Activated CD4-positive, alpha-beta memory T cell treated with anti-CD3 and anti-CD28 coated beads, Interleukin-2, amount 10 ng/mL, durations not matched to agents 7 days and 5 days (primary cell): ENCODE measurements at regions not wholly inside any gene's neighbourhood (a gene's known extent, or its start where the extent isn't known, plus 50 kb on each side); places are given as distances from the start of the nearest gene placed in this dataset.
"Not testable (repeated sequence)": the region's sequence is repeated elsewhere in the genome, so short reads cannot be mapped to it uniquely, and the experiment has no call there.

Experiments
- CTCF ChIA-PET: fragments of 350-600 bp; sonication (Branson Sonifier 250); formaldehyde crosslinking; loops from one replicate; lab custom pipeline; 2021; ENCODE audit warnings: antibody characterized with exemption, inconsistent platforms; lab: Charles Lee
- POLR2A ChIA-PET: fragments of 350-600 bp; sonication (Branson Sonifier 250); formaldehyde crosslinking; loops from one replicate; lab custom pipeline; 2021; ENCODE audit warnings: antibody characterized with exemption; lab: Charles Lee
- DNase-seq: peaks from one replicate; pipeline ENCODE4 v3.0.0-alpha.2; 2020
- H3K27ac Mint-ChIP-seq: one replicate; pipeline ENCODE4 v1.8.0; 2021; ENCODE audit warnings: mild to moderate bottlenecking, mixed read lengths
- H3K27me3 Mint-ChIP-seq: one replicate; pipeline ENCODE4 v1.8.0; 2021; ENCODE audit warnings: mixed read lengths
- H3K36me3 Mint-ChIP-seq: one replicate; pipeline ENCODE4 v1.8.0; 2021; ENCODE audit warnings: low read depth, mixed read lengths
- H3K4me1 Mint-ChIP-seq: one replicate; pipeline ENCODE4 v1.8.0; 2021; ENCODE audit warnings: mixed read lengths
- H3K4me3 Mint-ChIP-seq: one replicate; pipeline ENCODE4 v1.8.0; 2021; ENCODE audit warnings: mild to moderate bottlenecking, mixed read lengths
- H3K9me3 Mint-ChIP-seq: one replicate; pipeline ENCODE4 v1.8.0; 2021; ENCODE audit warnings: mixed read lengths

- H3K4me3 Mint-ChIP-seq, H3K27me3 Mint-ChIP-seq, DNase-seq, H3K36me3 Mint-ChIP-seq, CTCF ChIA-PET, H3K27ac Mint-ChIP-seq, H3K4me1 Mint-ChIP-seq, H3K9me3 Mint-ChIP-seq, POLR2A ChIA-PET: not testable (repeated sequence)
Measured at GRCh38 chr4:17003606-17004392, 105.4 kb upstream of the LDB2 start.

- Mint-ChIP-seq H3K27ac (no peak overlapping the region), H3K4me1 (no peaks in the 10 kb centered on the region), H3K27me3 (no peaks in the 10 kb centered on the region), H3K9me3 (no peaks in the 10 kb centered on the region), H3K36me3 (no peaks in the 10 kb centered on the region), H3K4me3 (no peak overlapping the region)
- no peak for DNase-seq
- CTCF ChIA-PET = no interaction called here
- POLR2A ChIA-PET = no interaction called here
Measured at GRCh38 chr4:16995451-16995850, 97.0 kb upstream of the LDB2 start.

- CTCF ChIA-PET = no interaction called here
- H3K9me3 Mint-ChIP-seq = no peaks in the 10 kb centered on the region
- POLR2A ChIA-PET = no interaction called here
- H3K27me3 Mint-ChIP-seq = no peaks in the 10 kb centered on the region
- no peak for DNase-seq
- no peaks in the 10 kb centered on the region for H3K4me1 Mint-ChIP-seq
- H3K27ac Mint-ChIP-seq = no peak overlapping the region
- H3K4me3 Mint-ChIP-seq = no peak overlapping the region
- H3K36me3 Mint-ChIP-seq = no peaks in the 10 kb centered on the region
Measured at GRCh38 chr4:16993956-16994840, 95.8 kb upstream of the LDB2 start.

- ChIA-PET POLR2A (no interaction called here), CTCF (no interaction called here)
- H3K36me3 Mint-ChIP-seq = no peaks in the 10 kb centered on the region
- H3K9me3 Mint-ChIP-seq = no peaks in the 10 kb centered on the region
- H3K4me3 Mint-ChIP-seq = no peak overlapping the region
- H3K4me1 Mint-ChIP-seq = no peaks in the 10 kb centered on the region
- H3K27me3 Mint-ChIP-seq = no peaks in the 10 kb centered on the region
- no peak overlapping the region for H3K27ac Mint-ChIP-seq
- no peak for DNase-seq
Measured at GRCh38 chr4:16992566-16993225, 94.3 kb upstream of the LDB2 start.

GRCh38 chr4:16991450-16991849, 93.0 kb upstream of the LDB2 start:
- Mint-ChIP-seq H3K27me3 (no peaks in the 10 kb centered on the region), H3K4me1 (no peaks in the 10 kb centered on the region), H3K36me3 (no peaks in the 10 kb centered on the region), H3K4me3 (no peak overlapping the region), H3K9me3 (no peaks in the 10 kb centered on the region), H3K27ac (no peak overlapping the region)
- ChIA-PET CTCF (no interaction called here), POLR2A (no interaction called here)
- no peak for DNase-seq

- CTCF ChIA-PET = no interaction called here
- DNase-seq = no peak
- Mint-ChIP-seq H3K27ac (no peak overlapping the region), H3K36me3 (no peaks in the 10 kb centered on the region), H3K4me1 (no peaks in the 10 kb centered on the region), H3K27me3 (no peaks in the 10 kb centered on the region), H3K9me3 (no peaks in the 10 kb centered on the region), H3K4me3 (no peak overlapping the region)
- POLR2A ChIA-PET = no interaction called here
Measured at GRCh38 chr4:16989371-16989770, 90.9 kb upstream of the LDB2 start.

GRCh38 chr4:16988814-16989213, 90.4 kb upstream of the LDB2 start:
- Mint-ChIP-seq H3K27ac (no peak overlapping the region), H3K4me1 (no peaks in the 10 kb centered on the region), H3K27me3 (no peaks in the 10 kb centered on the region), H3K4me3 (no peak overlapping the region), H3K36me3 (no peaks in the 10 kb centered on the region), H3K9me3 (no peaks in the 10 kb centered on the region)
- no peak for DNase-seq
- ChIA-PET CTCF (no interaction called here), POLR2A (no interaction called here)

GRCh38 chr4:16977081-16977480, 78.6 kb upstream of the LDB2 start:
- no peak for DNase-seq
- H3K4me1 Mint-ChIP-seq = no peaks in the 10 kb centered on the region
- H3K27ac Mint-ChIP-seq = no peak overlapping the region
- ChIA-PET CTCF (no interaction called here), POLR2A (no interaction called here)
- no peaks in the 10 kb centered on the region for H3K36me3 Mint-ChIP-seq
- no peaks in the 10 kb centered on the region for H3K9me3 Mint-ChIP-seq
- H3K27me3 Mint-ChIP-seq = no peaks in the 10 kb centered on the region
- no peak overlapping the region for H3K4me3 Mint-ChIP-seq

- POLR2A ChIA-PET = no interaction called here
- Mint-ChIP-seq H3K4me1 (no peaks in the 10 kb centered on the region), H3K36me3 (no peaks in the 10 kb centered on the region), H3K27me3 (no peaks in the 10 kb centered on the region), H3K9me3 (peaks cover 2% of the 10 kb centered on the region), H3K4me3 (no peak overlapping the region), H3K27ac (no peak overlapping the region)
- DNase-seq = no peak
- CTCF ChIA-PET = no interaction called here
Measured at GRCh38 chr4:16969696-16970135, 71.3 kb upstream of the LDB2 start.

GRCh38 chr4:16967722-16968121, 69.3 kb upstream of the LDB2 start:
- no peak overlapping the region for H3K4me3 Mint-ChIP-seq
- H3K36me3 Mint-ChIP-seq = no peaks in the 10 kb centered on the region
- peaks cover 2% of the 10 kb centered on the region for H3K9me3 Mint-ChIP-seq
- ChIA-PET POLR2A (no interaction called here), CTCF (no interaction called here)
- no peaks in the 10 kb centered on the region for H3K27me3 Mint-ChIP-seq
- H3K27ac Mint-ChIP-seq = no peak overlapping the region
- DNase-seq = no peak
- no peaks in the 10 kb centered on the region for H3K4me1 Mint-ChIP-seq

GRCh38 chr4:16959305-16959704, 60.9 kb upstream of the LDB2 start:
- no peak overlapping the region for H3K27ac Mint-ChIP-seq
- H3K36me3 Mint-ChIP-seq = no peaks in the 10 kb centered on the region
- CTCF ChIA-PET = no interaction called here
- H3K27me3 Mint-ChIP-seq = no peaks in the 10 kb centered on the region
- no peaks in the 10 kb centered on the region for H3K9me3 Mint-ChIP-seq
- DNase-seq = no peak
- H3K4me1 Mint-ChIP-seq = no peaks in the 10 kb centered on the region
- H3K4me3 Mint-ChIP-seq = no peak overlapping the region
- POLR2A ChIA-PET = no interaction called here

- no peaks in the 10 kb centered on the region for H3K36me3 Mint-ChIP-seq
- DNase-seq = no peak
- peaks cover 5% of the 10 kb centered on the region for H3K9me3 Mint-ChIP-seq
- no peaks in the 10 kb centered on the region for H3K4me1 Mint-ChIP-seq
- POLR2A ChIA-PET = no interaction called here
- no peak overlapping the region for H3K4me3 Mint-ChIP-seq
- H3K27ac Mint-ChIP-seq = no peak overlapping the region
- CTCF ChIA-PET = interaction anchor here (0.7 kb wide), 1 partner anchor 349 kb away, joined by 3 read pairs; no protein-coding TSS in a partner anchor
- no peaks in the 10 kb centered on the region for H3K27me3 Mint-ChIP-seq
Measured at GRCh38 chr4:16952896-16953630, 54.6 kb upstream of the LDB2 start.

GRCh38 chr4:16952462-16952871, 54.0 kb upstream of the LDB2 start:
- Mint-ChIP-seq H3K27me3 (no peaks in the 10 kb centered on the region), H3K9me3 (peaks cover 5% of the 10 kb centered on the region), H3K27ac (no peak overlapping the region), H3K36me3 (no peaks in the 10 kb centered on the region), H3K4me3 (no peak overlapping the region), H3K4me1 (no peaks in the 10 kb centered on the region)
- DNase-seq = no peak
- POLR2A ChIA-PET = no interaction called here
- CTCF ChIA-PET = no interaction called here
